Body of pancreas (tissue), 4 donors: ENCODE measurements at regions not wholly inside any gene's neighbourhood (a gene's known extent, or its start where the extent isn't known, plus 50 kb on each side); places are given as distances from the start of the nearest gene placed in this dataset.

Source experiments
- POLR2A ChIP-seq, 3 donors: fragments of 450-650 bp; IDR thresholded peaks; one replicate each; pipeline ENCODE4 v1.6.1; 2016; ENCODE audit warnings: antibody characterized with exemption in 3 of 3, mild to moderate bottlenecking in 2 of 3
- TF ChIP-seq, protein P1 (sequence below), 7 experiments: fragments of 450-650 bp in 4 of 7; fragments of 200-600 bp in 3 of 7; sonication (generic) in 3 of 7; IDR thresholded peaks; one replicate each; pipeline ENCODE4 v1.5.1; 2016 to 2019; ENCODE audit warnings: antibody characterized with exemption in 7 of 7

DNA sequence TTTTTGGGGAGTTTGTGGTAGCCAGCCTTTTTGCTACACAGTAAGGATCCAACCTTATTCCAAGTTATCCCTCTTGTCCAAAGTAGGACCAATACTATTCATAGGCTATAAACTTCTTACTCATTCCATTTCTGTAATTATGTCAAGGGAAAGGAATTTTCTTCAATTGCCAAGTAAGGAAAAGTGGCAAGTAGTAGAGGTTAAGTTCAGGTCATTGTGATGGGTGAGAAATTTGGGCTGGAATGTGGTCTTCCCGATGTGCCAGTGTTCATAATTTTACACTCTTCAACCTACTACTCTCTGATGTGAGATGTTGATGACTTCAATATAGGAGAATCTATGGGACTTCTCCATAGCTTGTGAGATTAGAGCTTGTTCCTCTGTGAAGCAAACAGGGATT, 648.8 kb downstream of the METTL15 start:
- TF ChIP-seq, protein P1, sequence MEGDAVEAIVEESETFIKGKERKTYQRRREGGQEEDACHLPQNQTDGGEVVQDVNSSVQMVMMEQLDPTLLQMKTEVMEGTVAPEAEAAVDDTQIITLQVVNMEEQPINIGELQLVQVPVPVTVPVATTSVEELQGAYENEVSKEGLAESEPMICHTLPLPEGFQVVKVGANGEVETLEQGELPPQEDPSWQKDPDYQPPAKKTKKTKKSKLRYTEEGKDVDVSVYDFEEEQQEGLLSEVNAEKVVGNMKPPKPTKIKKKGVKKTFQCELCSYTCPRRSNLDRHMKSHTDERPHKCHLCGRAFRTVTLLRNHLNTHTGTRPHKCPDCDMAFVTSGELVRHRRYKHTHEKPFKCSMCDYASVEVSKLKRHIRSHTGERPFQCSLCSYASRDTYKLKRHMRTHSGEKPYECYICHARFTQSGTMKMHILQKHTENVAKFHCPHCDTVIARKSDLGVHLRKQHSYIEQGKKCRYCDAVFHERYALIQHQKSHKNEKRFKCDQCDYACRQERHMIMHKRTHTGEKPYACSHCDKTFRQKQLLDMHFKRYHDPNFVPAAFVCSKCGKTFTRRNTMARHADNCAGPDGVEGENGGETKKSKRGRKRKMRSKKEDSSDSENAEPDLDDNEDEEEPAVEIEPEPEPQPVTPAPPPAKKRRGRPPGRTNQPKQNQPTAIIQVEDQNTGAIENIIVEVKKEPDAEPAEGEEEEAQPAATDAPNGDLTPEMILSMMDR (IDR thresholded peaks at IDR 0.05) = no peak
- TF ChIP-seq POLR2A (IDR thresholded peaks at IDR 0.05) = no peak
